Panc1 (cell line): ENCODE measurements at regions not wholly inside any gene's neighbourhood (a gene's known extent, or its start where the extent isn't known, plus 50 kb on each side); places are given as distances from the start of the nearest gene placed in this dataset.

Experiments used
- ATAC-seq: fragments of 200-7000 bp; cut with Tn5 transposase; 2 replicates; pipeline ENCODE4 v1.9.1; 2020; ENCODE audit warnings: mild to moderate bottlenecking, moderate library complexity
- BruUV-seq: library from RNA; stranded (reverse); fragments of 400-500 nt; replicated peaks from 2 replicates; lab custom pipeline; 2021; lab: Mats Ljungman, UMichigan
- CTCF ChIA-PET: fragments of 300-600 bp; sonication (Branson Sonifier 250); formaldehyde crosslinking; loops from one replicate; lab custom pipeline; 2022; ENCODE audit warnings: antibody characterized with exemption; lab: Charles Lee
- POLR2A ChIA-PET: fragments of 300-600 bp; sonication (Branson Sonifier 250); formaldehyde crosslinking; loops from one replicate; lab custom pipeline; 2022; ENCODE audit warnings: antibody characterized with exemption; lab: Charles Lee
- DNase-seq: peaks from one replicate; pipeline ENCODE4 v3.0.0-alpha.2; 2010; ENCODE audit warnings: low read depth, low spot score
- H3K27ac ChIP-seq: 2 replicates; pipeline ENCODE4 v1.5.1; 2011; ENCODE audit warnings: mild to moderate bottlenecking, low read length, inconsistent platforms
- H3K27me3 ChIP-seq: fragments of 200-500 bp; sonication (Bioruptor generic); 2 replicates; pipeline ENCODE4 v1.6.0; 2014; ENCODE audit warnings: low read length, inconsistent platforms; ENCODE audit not compliant: control insufficient read depth, insufficient read depth
- H3K36me3 ChIP-seq: fragments of 200-500 bp; sonication (Bioruptor generic); 2 replicates; pipeline ENCODE4 v1.5.1; 2014; ENCODE audit warnings: inconsistent platforms, mild to moderate bottlenecking, low read length, moderate library complexity; ENCODE audit not compliant: control insufficient read depth, insufficient read depth
- H3K4me1 ChIP-seq: 2 replicates; pipeline ENCODE4 v1.5.1; 2011; ENCODE audit warnings: inconsistent platforms, mild to moderate bottlenecking, low read length, moderate library complexity; ENCODE audit not compliant: control insufficient read depth, insufficient read depth
- H3K4me3 ChIP-seq, 2 experiments: 2 replicates each; pipeline ENCODE4 v1.5.1; 2011 to 2012; ENCODE audit warnings: low read depth in 2 of 2, low read length in 2 of 2, mild to moderate bottlenecking in 2 of 2, inconsistent platforms in 1 of 2, moderate library complexity in 1 of 2
- H3K9me3 ChIP-seq: fragments of 200-500 bp; sonication (Bioruptor generic); 2 replicates; pipeline ENCODE4 v1.5.1; 2014; ENCODE audit warnings: low read depth, mild to moderate bottlenecking, inconsistent platforms, low read length, moderate library complexity; ENCODE audit not compliant: control insufficient read depth, insufficient read depth
- CTCF ChIP-seq: fragments of 450-650 bp; IDR thresholded peaks from 2 replicates; pipeline ENCODE4 v1.5.1; 2017; ENCODE audit warnings: mild to moderate bottlenecking
- POLR2AphosphoS5 ChIP-seq: IDR thresholded peaks from 2 replicates; pipeline ENCODE4 v1.6.1; 2012; ENCODE audit warnings: mild to moderate bottlenecking, low read depth, low read length, moderate library complexity
- REST ChIP-seq, 2 experiments: IDR thresholded peaks; 2 replicates each; pipeline ENCODE4 v1.6.1; 2011 to 2012; ENCODE audit warnings: low read depth in 2 of 2, control low read depth in 1 of 2, low read length in 1 of 2, mild to moderate bottlenecking in 1 of 2, moderate library complexity in 1 of 2; ENCODE audit not compliant: insufficient read depth in 1 of 2
- SIN3A ChIP-seq: IDR thresholded peaks from 2 replicates; pipeline ENCODE4 v1.6.1; 2012; ENCODE audit warnings: low read depth, mild to moderate bottlenecking, low read length, moderate library complexity, borderline replicate concordance; ENCODE audit not compliant: insufficient read depth
- TCF7L2 ChIP-seq: IDR thresholded peaks from 2 replicates; pipeline ENCODE4 v1.6.1; 2011; ENCODE audit warnings: mild to moderate bottlenecking, low read depth, low read length, inconsistent platforms
- in situ Hi-C: cut with HindIII; loops from 2 replicates; pipeline ENCODE4 v1.10.0; 2016; ENCODE audit warnings: low sequenced_read_pairs, low pct_unique_long_range_greater_than_20kb
- intact Hi-C: fragments of 100-400 bp; cut with micrococcal nuclease; formaldehyde crosslinking; loops from one replicate; pipeline ENCODE4 v1.10.0; 2022; ENCODE audit not compliant: unreplicated experiment

GRCh38 chrX:39643550-39643949 lies 454.2 kb downstream of the BCOR start:
- DNase-seq = no peak

GRCh38 chrX:39645178-39645895 lies 452.4 kb downstream of the BCOR start:
- BruUV-seq = no TSS peak
- ATAC-seq (no peak), DNase-seq (no peak)
- in situ Hi-C loops = no loop called here
- H3K9me3 ChIP-seq = no peaks in the 10 kb centered on the region
- TF ChIP-seq POLR2AphosphoS5 (no peak), REST (IDR thresholded peaks at IDR 0.05; ENCODE audit: insufficient read depth in 1 of 2, low read depth in 2 of 2, low read length in 1 of 2) (no peak), CTCF (no peak), TCF7L2 (no peak), SIN3A (no peak)
- no peak overlapping the region for H3K4me3 ChIP-seq
- H3K27ac ChIP-seq = no peak overlapping the region
- intact Hi-C loops = no loop called here
- H3K27me3 ChIP-seq = no peaks in the 10 kb centered on the region
- ChIA-PET CTCF (no interaction called here), POLR2A (interaction anchor here (0.6 kb wide), 1 partner anchor 350 kb away, joined by 9 read pairs; no protein-coding TSS in a partner anchor)
- H3K4me1 ChIP-seq = no peaks in the 10 kb centered on the region
- no peaks in the 10 kb centered on the region for H3K36me3 ChIP-seq

More at GRCh38 chrX:39643550-39643949, 454.2 kb downstream of the BCOR start:
- intact Hi-C loops = no loop called here
- H3K27me3 ChIP-seq = no peaks in the 10 kb centered on the region
- ChIA-PET CTCF (no interaction called here), POLR2A (no interaction called here)
- H3K27ac ChIP-seq = no peak overlapping the region
- in situ Hi-C loops = no loop called here
- no peak overlapping the region for H3K4me3 ChIP-seq
- BruUV-seq = no TSS peak
- no peak for ATAC-seq
- H3K36me3 ChIP-seq = no peaks in the 10 kb centered on the region
- H3K9me3 ChIP-seq = no peaks in the 10 kb centered on the region
- no peaks in the 10 kb centered on the region for H3K4me1 ChIP-seq
- TF ChIP-seq SIN3A (no peak), CTCF (no peak), REST (IDR thresholded peaks at IDR 0.05; ENCODE audit: insufficient read depth in 1 of 2, low read depth in 2 of 2, low read length in 1 of 2) (no peak), POLR2AphosphoS5 (no peak), TCF7L2 (no peak)
